K562 (cell line): ENCODE measurements at regions not wholly inside any gene's neighbourhood (a gene's known extent, or its start where the extent isn't known, plus 50 kb on each side); places are given as distances from the start of the nearest gene placed in this dataset.

Experiments
- CEBPB ChIP-seq: fragments of 450-650 bp; IDR thresholded peaks from 2 replicates; pipeline ENCODE4 v1.6.1; 2016; ENCODE audit warnings: missing genetic modification characterization, missing compliant biosample characterization
- CSDE1 ChIP-seq, 2 experiments: fragments of 450-650 bp; IDR thresholded peaks; 2 replicates each; pipeline ENCODE4 v1.6.1; 2016; ENCODE audit warnings: mild to moderate bottlenecking in 1 of 2
- EGR1 ChIP-seq: fragments of 450-650 bp; conservative IDR thresholded peaks from 2 replicates; pipeline ENCODE4 v1.6.1; 2017; ENCODE audit warnings: mild to moderate bottlenecking
- EP300 ChIP-seq: IDR thresholded peaks from 2 replicates; pipeline ENCODE4 v1.6.1; 2012; ENCODE audit warnings: low read length, improper control_type of control experiment
- FOSL1 ChIP-seq: fragments of 200-800 bp; sonication (Bioruptor generic); conservative IDR thresholded peaks from 2 replicates; pipeline ENCODE4 v1.6.1; 2016; ENCODE audit warnings: missing genetic modification characterization, missing compliant biosample characterization
- MAFK ChIP-seq: IDR thresholded peaks from 2 replicates; pipeline ENCODE4 v1.6.1; 2011; ENCODE audit warnings: low read length, improper control_type of control experiment
- NFYB ChIP-seq: IDR thresholded peaks from 2 replicates; pipeline ENCODE4 v1.6.1; 2011; ENCODE audit warnings: mild to moderate bottlenecking, moderate library complexity; ENCODE audit not compliant: insufficient read length; ENCODE audit errors: extremely low read depth
- POLR2AphosphoS5 ChIP-seq: IDR thresholded peaks from 2 replicates; pipeline ENCODE4 v1.6.1; 2011; ENCODE audit warnings: mild to moderate bottlenecking, low read depth, low read length, moderate library complexity; ENCODE audit not compliant: control insufficient read depth, insufficient read depth
- POLR2H ChIP-seq: IDR thresholded peaks from 2 replicates; pipeline ENCODE4 v1.6.1; 2016; ENCODE audit warnings: missing genetic modification characterization, low read depth, mild to moderate bottlenecking, control low read depth, missing compliant biosample characterization, moderate library complexity
- SMC3 ChIP-seq: conservative IDR thresholded peaks from 2 replicates; pipeline ENCODE4 v1.6.1; 2011; ENCODE audit warnings: low read depth, low read length, improper control_type of control experiment; ENCODE audit not compliant: insufficient read depth
- XRCC5 ChIP-seq: fragments of 200-400 bp; formaldehyde crosslinking; IDR thresholded peaks from 2 replicates; pipeline ENCODE4 v1.6.1; 2017; ENCODE audit warnings: low read depth, mild to moderate bottlenecking, low read length
- ZBTB17 ChIP-seq: fragments of 450-650 bp; formaldehyde crosslinking; IDR thresholded peaks from 2 replicates; pipeline ENCODE4 v1.4.0; 2020; ENCODE audit warnings: mild to moderate bottlenecking
- ZEB2 ChIP-seq: fragments of 450-650 bp; IDR thresholded peaks from 2 replicates; pipeline ENCODE4 v1.6.1; 2016

GRCh38 chr7:97275475-97275874, 158.0 kb downstream of the SDHAF3 start:
- TF ChIP-seq XRCC5 (no peak), POLR2H (no peak), EP300 (no peak), NFYB (no peak), MAFK (no peak), SMC3 (no peak), POLR2AphosphoS5 (no peak), ZBTB17 (CRISPR knock-in tag) (no peak), FOSL1 (tag) (no peak), EGR1 (no peak), CEBPB (tag) (no peak), ZEB2 (no peak), CSDE1 (IDR thresholded peaks at IDR 0.05) (no peak)
